Activated naive CD4-positive, alpha-beta T cell treated with Interleukin-2 at 50 U/mL for 16 hours (primary cell): ENCODE measurements at regions not wholly inside any gene's neighbourhood (a gene's known extent, or its start where the extent isn't known, plus 50 kb on each side); places are given as distances from the start of the nearest gene placed in this dataset.

ENCODE experiments used
- DNase-seq: peaks from one replicate; pipeline ENCODE4 v3.0.0-alpha.2; 2020

DNA sequence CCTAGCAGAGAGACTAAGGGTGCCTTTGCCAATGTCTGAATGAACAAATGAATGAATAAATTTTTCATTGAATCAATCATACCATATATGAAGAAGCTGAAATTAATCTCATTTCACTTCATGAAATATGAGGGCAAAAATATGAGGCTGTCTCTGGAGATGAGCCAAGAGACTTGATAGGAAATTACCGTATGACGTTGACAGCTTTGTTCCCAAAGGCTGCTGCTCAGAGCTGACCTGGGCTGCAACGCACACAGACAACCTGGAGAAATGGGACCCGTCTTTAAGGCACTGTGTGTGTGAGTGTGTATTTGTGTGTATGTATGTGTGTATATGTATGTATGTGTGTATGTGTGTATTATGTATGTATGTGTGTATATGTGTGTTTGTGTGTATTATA, 226.1 kb downstream of the IRX2 start:
- DNase-seq, result no peak

DNA sequence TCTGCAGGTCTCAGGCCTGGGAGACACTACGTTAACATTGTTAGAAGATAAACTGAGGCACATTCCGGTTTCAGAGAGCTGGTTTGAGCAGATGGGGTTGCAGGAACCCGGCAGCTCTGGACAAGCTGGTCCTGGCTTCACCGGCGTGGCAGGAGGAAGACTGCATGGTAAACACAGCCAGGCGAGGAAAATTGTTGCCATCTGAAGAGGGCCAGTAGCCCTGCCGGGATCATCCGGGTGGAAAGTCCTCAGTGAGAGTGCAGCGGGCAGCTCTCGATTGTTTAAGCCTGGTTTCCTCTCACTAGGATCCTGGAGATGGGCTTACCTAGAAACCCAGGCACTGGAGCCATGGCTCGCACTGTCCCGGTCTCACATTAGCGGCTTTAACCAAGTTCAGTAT, 226.9 kb downstream of the IRX2 start:
- DNase-seq, result no peak

DNA sequence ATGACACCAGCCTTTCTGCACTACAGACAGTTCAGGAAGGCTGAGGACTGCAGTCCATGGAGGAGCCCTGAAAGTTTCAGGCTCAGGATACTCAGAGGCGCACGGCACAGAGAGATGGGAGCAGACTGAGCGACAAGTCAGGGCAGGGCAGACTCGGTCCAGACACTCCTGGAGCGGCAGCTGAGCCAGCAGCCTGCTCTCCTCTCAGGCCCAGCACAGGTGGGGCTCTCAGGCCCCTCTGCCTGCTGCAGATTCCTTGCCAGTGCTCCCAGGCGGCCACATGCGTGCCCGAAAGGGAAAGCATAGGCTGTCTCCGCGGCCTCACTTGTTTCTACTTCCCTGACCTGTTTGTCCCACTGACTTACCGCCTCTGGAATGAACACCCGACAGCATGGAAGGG, 228.3 kb downstream of the IRX2 start:
- DNase-seq, result no peak

DNA sequence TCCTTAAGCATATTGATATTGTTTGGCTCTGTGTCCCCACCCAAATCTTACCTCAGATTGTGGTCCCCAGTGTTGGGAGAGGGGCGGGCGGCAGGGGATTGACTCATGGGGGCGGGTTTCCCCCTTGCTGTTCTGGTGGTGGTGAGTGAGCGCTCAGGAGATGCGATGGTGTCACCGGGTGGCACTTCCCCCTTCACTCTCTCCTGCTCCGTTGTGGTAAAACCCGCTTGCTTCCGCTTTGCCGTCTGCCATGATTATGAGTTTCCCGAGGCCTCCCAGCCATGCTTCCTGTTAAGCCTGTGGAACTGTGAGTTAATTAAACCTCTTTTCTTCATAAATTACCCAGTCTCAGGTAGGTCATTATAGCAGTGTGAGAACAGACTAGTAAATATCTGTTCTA, 229.1 kb downstream of the IRX2 start:
- DNase-seq, result no peak

DNA sequence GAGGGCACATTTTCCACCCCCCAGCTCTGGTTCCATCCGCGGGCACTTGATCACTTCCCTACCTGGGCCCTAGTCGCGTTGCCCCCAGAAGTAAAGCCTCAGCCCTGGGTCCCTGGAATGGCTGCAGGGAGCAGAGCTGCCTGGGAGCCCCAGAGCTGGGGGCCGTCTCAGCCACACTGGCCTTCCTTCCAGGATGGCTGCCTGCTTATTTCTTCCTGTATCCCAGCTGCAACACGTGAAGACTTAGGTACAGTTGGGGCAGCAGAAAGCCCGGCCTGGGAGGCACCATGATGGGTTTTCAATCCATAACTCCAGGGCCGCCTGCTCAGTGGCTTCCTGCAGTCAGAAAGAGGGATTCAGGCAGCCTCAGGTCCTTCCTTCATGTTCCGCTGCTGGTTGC, 232.3 kb downstream of the IRX2 start:
- DNase-seq, result no peak

DNA sequence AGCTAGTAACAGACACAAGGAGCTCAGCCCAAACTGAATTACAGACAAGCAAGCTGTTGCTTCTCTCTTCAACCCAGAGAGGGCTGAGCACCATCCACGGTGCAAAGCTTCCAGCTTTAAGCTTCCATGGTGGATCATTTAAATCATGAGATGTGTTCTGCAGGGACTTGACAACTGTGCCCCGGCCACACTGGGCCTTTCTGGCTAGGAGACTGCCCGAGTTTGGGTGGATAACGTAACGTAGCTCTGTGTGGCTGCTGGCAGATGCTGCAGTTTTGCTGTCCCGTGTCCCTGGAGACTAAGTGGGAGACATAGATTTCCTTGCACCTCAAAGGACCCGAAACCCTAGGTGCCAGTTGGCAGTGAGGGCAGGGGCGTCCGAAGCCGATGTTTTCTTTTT, 234.0 kb downstream of the IRX2 start:
- DNase-seq, result no peak

DNA sequence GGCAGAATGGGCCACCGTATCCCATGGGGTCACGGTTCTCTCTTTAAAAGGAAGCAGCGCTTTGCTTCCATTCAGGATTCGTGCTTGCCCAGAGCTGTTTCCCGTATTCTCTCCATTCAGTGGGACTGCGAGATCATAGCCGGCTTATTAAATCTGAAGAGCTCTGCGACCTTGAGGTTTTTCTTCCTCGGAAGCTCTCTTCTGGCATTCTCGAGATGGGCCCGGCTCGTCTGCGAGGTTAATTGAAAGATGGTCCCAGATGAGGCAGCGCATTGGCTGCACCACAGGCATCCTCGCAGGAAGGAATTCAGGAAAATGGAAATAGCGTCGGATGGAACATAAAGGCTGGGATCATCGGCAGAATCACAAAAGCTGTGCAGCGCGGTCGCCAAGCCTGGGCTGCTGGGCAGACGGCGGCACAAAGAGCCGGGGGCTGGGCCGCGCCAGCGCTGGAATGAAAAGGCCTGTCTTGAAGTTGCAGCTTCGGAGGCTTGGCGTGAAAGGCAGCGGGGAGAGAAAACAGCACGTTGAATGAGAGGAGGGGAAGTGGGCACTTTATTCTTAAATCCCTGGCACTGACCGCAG, 236.2 kb downstream of the IRX2 start:
- no peak for DNase-seq

DNA sequence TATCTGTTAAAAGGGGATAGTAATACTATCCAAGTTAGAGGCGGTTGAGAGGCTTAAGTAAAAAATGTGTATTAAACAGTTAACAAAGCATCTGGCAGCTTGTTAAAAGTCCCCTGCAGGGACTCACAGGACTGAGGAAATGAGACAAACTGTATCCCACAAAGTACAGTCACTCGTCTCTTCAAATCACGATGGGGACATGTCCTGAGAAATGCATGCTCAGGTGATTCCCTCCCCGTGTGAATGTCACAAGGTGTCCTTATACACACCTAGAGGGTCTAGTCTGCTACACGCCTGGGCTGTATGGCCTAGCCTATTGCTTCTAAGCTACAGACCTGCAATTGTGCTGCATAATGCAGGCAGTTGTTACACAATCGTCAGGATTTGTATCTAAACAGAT, 237.0 kb downstream of the IRX2 start:
- DNase-seq, result no peak

DNA sequence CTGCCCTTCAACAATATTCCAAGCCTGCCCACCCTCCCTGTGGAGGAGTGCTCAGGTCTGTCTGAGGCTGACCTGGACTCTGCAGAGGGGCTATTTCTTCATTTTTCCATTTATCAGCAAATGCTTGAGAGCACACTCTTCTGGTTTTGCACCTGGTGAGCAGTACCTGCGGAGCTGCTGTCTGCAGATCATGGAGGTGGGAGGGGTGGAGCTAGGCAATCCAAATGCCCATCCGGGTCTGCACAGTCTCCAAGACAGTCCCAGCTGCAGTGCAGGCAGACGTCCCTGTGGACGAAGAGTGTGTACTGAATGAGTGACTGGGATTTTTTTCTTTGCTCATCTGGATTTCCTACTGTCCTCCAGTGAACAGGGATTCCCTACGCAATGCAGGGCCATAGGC, 239.8 kb downstream of the IRX2 start:
- DNase-seq, result no peak

DNA sequence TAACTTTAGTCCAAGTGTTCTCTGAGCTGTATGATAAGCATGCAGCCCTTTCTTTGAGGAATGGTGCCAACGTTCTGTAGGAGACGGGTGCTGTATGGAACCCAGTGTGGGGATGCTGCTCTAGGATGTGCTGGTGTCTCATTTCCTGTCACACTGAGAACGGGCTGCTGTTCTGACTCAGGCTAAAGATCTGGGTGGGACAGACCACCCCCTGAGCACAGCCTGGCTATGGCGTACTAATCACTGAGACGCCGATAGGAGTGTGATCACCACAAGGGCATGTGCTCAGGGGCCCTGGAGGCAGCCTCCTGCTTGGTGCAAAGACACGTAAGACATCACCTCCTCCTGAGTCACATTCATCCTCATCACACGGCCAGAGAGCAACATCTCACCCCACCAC, 240.4 kb downstream of the IRX2 start:
- no peak for DNase-seq

DNA sequence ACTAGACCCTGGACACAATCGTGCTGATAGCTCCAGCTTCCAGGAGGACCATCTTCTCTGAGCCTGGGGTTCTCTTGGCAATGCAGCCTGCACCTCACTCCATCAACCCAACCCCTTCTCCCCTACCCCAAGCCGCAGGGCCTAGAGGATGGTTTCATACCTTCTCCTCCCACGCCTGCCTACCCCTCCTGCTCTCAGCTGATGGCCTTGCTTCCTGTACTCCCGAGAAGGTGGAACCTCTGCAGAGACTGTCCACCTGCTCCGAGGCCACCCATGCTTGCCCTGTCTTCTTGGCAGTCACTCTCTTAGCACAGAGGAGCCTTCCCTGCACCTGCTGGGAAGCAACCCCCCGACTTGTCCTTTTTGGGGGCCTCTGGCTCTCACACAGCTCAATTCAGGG, 241.9 kb downstream of the IRX2 start:
- no peak for DNase-seq

DNA sequence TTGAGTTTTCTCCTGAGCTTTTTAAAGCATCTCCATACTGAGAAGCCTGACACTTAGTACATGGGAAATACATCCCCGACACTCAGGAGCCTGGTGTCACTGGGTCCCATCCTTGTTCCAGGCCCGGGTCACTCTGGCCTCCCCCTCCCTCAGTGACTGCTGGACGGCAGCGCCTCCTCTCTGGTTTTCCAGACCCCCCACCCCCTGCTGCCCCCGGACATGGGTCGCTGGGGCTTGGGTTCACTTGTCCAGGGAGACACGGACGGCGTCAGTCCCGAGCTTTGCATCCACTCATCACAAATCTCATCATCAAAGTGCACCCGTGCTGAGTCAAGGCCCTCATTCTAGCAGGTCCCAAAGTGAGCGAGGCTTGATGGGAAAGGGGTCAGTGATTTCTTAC, 243.0 kb downstream of the IRX2 start:
- no peak for DNase-seq

DNA sequence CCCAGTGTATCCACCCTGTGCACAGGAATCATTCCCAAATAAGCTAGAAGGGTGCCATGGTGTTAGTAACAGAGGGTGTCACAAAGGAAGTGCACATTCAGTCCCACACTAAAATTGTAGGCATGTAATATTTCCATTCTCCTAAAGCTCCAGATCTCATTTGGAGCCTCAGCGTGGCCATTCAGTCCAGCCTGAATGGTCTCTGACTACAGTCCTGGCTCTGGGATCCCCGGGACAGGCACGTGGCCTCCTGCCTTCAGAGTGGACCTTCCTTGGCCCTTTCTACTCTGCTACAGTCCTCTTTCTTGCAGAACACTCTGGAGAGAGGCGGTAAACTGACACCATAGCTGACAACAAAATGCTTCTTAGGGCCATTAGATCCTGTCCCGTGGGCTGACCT, 243.9 kb downstream of the IRX2 start:
- no peak for DNase-seq

DNA sequence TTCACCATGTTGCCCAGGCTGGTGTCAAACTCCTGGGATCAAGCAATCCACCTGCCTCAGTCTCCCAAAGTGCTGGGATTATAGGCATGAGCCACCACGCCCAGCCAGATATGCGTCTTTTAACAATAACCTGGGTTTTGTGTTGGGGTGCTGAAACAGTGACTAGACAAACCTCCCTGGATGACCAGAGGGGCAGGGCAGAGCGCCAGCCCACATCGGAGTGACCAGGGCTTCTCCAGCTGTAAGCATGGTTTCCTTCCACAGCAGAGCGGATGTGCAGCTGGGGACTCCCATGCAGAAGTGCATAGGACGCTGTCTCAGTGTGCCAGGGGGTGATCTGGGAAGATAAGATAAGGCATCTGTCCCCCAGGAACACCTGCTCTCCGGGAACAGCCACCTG, 244.9 kb downstream of the IRX2 start:
- no peak for DNase-seq

DNA sequence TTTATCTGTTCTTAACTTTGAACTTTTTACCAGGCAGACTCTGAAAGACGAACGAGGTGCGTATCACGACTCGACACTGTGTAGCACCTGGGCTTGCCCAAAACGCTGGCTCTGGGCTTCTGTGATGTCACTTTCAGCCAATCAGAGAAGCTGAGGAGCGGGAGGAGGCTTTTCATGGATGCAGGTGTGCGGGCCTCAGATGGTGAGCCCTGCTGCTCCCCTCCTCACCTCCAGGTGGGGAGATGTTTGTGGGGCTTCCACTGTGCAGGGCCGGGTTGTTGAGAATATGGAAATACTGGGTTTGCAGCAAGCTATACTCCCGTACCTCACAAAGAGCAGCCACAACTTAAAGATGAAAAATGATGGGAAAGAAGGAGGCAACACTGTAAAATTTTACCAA, 246.3 kb downstream of the IRX2 start:
- no peak for DNase-seq

DNA sequence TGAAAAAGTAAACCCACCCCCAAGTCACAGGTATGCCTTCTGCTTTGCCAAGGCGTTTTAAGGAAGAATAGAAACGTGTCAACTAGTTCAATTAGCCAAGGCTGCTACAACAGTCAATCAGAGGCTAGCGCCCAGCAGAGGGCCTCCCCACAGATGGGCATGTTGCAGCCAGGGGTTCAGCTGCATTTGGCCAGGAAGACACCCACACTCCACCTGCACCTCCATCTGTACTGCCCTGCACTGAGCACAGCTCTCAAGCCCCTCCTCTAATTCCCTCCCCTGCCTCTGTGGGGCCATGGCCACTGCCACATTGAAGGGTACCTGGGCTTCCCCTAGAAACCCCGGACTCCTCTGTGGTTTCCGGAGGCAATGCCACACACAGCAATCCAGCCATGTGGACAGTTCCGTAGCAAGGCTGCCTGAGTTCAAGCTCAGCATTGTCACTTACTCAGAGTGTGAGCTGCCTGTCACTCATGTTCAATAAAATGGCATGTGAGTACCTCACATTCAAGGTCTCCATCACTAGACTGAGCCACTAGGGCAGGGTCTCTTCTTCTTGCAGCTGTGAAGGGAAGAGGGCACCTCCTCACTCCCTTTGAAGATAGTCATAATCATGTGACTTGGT, 248.4 kb downstream of the IRX2 start:
- DNase-seq, result no peak

DNA sequence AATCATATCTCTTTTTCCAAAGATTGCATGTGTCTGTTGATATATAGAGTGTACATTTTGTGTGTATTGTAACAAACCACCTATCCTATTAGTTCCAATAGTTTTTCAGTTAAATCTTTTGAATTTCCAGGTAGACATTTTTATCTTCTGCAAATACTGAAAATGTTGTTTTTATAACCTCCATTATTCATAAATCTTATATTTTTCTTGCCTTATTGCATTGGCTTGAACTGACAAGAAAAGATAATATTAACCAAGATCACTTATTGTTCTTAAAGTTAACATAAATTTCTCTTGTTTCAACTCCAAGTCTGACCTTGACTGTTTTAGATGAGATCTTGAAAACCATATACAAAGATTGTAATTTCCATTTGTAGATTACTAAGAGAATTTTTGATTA, 251.6 kb downstream of the IRX2 start:
- DNase-seq, result no peak

DNA sequence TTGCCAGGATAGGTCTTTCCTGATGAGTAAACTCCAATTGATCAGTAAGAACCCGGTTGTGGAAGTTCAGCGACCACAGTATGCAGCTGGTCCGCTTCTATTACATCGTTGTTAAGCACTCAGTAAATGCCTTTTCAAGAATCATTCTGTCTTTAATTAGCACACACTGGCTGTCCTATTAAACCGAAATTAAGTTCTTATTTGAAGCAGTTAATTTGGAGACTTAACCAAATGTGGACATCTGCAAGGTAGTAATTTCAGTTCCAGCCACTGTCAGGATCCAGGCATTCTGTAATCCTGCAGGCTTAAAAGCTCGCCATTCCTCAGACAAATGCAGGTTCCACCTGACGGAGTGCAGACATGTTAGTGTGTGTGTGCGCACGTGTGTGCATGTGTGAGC, 254.6 kb downstream of the IRX2 start:
- DNase-seq, result no peak

DNA sequence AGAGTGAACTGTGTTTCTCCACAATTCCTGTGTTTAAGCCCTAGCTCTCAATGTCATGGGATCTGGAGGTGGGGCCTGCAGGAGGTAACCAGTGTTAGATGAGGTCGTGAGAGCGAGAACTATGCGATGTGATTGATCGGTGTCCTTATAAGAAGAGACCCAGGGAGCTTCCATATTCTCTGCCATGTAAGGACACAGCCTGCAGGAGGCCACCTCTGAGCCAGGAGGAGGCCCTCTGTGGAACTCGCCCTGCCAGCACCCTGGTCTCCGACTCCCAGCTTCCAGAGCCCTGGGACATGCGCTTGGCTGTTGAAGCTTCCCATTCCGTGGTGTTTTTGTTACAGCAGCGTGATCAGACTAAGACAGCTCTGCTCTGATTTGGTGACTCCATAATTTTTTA, 255.4 kb downstream of the IRX2 start:
- DNase-seq, result no peak

DNA sequence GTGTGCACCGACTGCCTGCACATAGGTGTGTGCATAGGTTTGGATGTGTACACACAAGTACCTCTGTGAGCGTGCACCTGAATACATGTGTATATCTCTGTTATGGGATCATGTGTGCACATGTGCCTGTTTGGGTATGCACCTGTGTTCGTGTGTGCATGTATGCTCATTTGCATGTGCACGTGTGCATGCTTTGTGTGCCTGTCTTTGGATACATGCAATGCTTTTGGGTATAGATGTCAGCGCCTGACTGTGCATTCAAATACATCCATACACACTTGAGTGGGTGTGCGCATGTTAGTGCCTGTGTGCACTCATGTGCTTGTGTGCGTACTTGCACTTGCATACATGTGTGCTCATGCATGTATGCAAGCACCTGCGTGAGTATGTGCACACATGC, 258.1 kb downstream of the IRX2 start:
- no peak for DNase-seq

DNA sequence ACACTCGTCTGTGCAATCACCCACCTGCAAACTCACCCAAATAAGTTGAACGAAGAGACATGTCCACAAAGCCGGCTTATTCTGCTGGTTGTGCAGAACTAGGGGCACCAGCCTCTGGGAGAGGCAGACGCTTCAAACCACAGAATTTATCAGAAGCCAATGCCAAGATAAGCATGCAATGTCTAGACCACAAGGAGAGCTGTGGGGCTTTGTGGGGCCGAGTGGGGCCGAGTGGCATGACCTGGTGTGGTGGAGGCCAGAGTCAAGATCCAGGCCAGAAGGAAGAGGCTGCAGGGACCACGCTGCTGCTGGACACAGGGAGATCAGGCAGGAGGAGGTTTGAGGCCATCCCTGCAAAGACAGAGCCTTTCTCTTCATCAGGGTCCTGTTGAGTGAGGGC, 259.0 kb downstream of the IRX2 start:
- no peak for DNase-seq

DNA sequence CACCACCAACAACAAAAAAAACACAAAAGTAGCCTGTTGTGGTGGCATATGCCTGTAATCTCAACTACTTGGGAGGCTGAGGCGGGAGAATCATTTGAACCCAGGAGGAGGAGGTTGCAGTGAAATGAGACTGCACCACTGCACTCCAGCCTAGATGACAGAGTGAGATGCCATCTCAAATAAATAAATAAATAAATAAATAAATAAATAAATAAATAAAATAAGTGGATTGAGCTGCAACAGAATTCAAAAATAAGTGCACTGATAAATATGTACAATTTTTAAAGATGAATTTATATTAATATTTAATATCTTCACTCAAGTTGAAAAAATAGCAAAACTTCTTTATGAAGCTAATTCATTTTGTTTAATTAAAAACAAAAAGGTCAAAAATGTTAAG, 259.6 kb downstream of the IRX2 start:
- no peak for DNase-seq

DNA sequence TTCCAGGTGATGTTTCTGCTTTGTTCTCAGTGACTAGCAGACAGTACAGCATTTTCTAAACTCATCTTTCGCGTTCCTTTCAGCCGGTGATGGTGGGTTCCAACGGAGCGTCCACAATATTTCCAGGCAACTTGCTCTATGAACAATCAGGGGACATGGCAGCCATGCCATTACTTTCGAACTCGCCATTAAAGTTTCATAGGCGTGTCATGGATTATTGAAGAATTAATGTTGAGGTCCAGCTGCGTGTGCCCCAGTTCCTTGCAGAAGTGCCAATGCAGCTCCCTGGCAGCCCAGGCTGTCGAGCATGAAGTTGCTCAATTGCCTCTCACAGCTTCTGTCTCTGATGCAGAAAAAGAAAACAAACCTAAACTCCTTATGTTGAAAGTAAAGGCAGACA, 262.2 kb downstream of the IRX2 start:
- DNase-seq, result no peak

DNA sequence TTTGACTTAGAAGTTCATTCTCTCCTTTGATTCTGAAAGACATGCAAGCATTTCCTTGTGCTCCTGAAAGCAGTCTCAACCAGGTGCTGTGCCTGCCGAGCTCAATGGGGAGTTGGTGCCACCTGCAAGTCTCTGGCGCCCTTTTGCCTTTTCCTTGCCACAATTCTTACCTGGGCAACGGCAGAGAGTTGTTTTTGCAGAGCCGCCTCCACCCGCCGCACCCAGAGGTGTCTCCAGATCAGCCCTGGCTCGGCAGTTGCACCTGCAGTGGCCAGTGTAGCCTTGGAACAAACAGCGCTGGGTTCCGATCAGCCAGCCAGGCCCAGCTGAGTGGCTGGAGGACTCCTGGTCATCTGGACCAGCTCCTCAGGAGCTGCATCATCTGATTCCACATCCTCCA, 262.9 kb downstream of the IRX2 start:
- DNase-seq, result no peak

DNA sequence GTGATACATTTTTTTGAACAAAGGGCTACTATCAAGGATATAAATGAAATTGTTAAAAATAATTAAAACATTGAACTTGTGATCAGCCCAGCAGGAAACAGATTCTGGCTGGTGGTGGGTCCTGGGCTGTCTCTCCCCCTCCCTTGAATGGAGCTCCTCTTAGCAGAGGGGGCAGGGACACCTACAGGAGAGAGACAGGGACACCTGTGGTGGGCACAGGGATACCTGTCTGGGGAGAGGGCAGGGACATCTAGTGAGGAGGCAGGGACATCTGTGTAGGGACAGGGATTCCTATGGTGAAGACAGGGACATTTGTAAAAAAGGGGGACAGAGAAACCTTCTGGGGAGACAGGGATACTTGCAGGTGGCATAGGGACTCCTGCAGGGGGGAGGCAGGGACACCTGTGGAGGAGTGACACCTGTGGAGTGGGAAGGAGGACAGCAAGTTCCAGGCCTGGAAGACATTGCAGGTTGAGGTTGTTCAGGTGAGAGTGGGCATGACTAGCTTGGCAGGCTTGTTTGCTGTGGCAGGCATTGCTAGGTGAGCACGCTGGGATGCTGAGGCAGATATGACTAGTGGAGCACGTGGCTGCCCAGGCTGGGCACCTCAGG, 264.2 kb downstream of the IRX2 start:
- DNase-seq, result no peak
